Fibroblast of mammary gland (primary cell): ENCODE measurements at regions not wholly inside any gene's neighbourhood (a gene's known extent, or its start where the extent isn't known, plus 50 kb on each side); places are given as distances from the start of the nearest gene placed in this dataset.

Experiments
- DNase-seq: peaks from one replicate; pipeline ENCODE4 v3.0.0-alpha.2; 2010; ENCODE audit warnings: low read depth
- H3K4me3 ChIP-seq: 2 replicates; pipeline ENCODE4 v1.5.1; 2011; ENCODE audit warnings: low read depth, mild to moderate bottlenecking, low read length, moderate library complexity; ENCODE audit not compliant: control insufficient read depth
- TF ChIP-seq, protein P1 (sequence below): conservative IDR thresholded peaks from 2 replicates; pipeline ENCODE4 v1.5.1; 2011; ENCODE audit warnings: low read depth, low read length, inconsistent platforms; ENCODE audit not compliant: control insufficient read depth, insufficient read depth

DNA sequence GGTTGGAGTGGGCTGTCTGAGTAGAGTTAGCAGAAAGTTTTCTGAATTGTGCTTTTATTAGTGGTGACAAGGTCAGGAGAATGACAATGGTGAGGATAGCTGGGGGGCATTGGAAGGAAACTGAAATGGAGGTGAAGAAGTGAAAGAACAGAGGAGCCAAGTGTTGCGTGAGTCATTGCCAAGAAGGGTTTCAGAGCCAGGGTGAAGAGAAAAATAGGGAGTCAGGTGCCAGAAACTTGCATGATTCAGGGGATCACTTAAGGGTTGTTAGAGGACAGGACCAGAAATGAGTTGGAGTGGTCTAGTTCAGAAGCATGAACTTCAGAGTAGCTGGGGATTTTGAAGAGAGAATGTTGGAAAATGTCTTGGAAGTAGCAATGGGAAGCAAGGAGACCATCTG, 86.0 kb upstream of the GALNT15 start:
- peak; percentile 77 for DNase-seq
- H3K4me3 ChIP-seq = no peak overlapping the region
- TF ChIP-seq, protein P1, sequence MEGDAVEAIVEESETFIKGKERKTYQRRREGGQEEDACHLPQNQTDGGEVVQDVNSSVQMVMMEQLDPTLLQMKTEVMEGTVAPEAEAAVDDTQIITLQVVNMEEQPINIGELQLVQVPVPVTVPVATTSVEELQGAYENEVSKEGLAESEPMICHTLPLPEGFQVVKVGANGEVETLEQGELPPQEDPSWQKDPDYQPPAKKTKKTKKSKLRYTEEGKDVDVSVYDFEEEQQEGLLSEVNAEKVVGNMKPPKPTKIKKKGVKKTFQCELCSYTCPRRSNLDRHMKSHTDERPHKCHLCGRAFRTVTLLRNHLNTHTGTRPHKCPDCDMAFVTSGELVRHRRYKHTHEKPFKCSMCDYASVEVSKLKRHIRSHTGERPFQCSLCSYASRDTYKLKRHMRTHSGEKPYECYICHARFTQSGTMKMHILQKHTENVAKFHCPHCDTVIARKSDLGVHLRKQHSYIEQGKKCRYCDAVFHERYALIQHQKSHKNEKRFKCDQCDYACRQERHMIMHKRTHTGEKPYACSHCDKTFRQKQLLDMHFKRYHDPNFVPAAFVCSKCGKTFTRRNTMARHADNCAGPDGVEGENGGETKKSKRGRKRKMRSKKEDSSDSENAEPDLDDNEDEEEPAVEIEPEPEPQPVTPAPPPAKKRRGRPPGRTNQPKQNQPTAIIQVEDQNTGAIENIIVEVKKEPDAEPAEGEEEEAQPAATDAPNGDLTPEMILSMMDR = no peak

DNA sequence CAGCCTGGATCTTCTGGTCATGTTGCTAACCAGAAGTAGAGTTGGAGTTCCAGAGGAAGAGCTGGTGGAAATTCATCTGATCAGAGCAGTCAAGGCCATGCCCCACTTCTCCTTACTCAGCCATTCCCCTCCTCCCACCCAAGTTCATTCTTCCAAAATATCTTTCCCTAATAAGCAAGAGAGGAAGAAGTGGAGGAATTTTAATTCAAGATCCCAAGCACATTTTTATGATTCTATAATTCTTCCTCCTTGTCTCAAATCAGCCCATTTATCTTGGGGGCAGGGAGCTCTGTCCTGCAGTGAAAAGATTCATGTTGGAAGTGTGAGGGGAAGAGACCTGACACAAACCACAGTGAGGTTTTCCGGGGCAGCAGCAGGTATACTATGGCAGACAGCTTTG, 85.0 kb upstream of the GALNT15 start:
- DNase-seq = no peak
- H3K4me3 ChIP-seq = no peak overlapping the region
- TF ChIP-seq, protein P1 = no peak

DNA sequence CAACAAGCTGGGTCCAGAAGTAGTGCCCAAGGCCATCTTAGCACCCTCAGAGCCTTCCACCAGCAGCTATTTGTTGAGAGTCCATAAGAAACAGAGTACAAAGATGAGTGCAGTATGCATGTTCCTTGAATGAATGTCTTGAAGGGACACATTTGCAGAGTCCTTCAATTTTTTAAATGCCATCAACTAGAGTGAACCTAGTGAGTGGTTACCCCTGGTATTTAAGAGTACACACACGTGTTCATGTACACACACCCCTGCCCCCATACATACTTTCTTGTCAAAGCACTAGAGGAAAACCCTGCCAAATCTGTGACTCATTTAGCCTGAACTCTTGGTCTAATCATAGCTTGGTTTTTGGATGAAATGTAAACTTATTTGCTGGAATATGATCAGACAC, 84.5 kb upstream of the GALNT15 start:
- peak; percentile 99 for DNase-seq
- TF ChIP-seq, protein P1 = no peak
- H3K4me3 ChIP-seq = no peak overlapping the region

DNA sequence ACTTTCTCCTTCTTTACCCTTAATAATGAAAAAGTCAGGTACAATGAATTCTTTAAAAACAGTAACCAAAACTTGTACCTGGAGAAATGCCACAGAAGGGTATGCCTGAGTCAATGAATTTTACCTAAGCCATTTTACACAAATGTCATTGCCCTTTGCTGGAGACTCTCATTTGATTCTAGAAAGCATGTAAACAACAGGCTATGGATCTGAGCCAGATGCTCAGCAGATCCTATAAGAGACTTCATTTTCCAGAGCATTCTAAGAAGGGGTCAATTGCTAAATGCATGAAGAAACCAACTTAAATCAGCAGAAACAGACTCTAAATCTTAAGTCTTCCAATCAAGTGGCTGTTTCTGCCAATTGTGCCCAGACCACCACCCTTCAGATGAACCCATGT, 83.8 kb upstream of the GALNT15 start:
- TF ChIP-seq, protein P1 = no peak
- H3K4me3 ChIP-seq = no peak overlapping the region
- peak; percentile 34 for DNase-seq

DNA sequence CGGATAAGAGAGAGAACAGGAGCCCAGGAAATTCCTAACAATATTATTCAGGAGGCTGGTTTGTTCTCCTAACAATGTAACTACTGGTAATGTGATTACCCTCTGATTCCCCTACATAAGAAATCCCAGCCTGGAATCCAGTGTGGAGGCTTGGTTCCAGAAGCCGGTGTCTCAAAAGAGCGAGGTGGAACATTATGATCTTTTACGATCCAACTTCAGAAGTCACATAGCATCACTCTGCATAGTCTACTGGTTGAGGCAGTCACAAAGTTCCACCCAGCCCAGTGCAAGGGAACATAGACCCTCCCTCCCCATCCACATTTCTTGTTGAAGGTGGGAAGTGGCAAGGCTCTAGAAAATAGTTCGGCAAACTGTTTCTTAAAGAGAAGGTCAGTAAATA, 81.6 kb upstream of the GALNT15 start:
- DNase-seq = no peak
- TF ChIP-seq, protein P1 = no peak
- H3K4me3 ChIP-seq = no peak overlapping the region

DNA sequence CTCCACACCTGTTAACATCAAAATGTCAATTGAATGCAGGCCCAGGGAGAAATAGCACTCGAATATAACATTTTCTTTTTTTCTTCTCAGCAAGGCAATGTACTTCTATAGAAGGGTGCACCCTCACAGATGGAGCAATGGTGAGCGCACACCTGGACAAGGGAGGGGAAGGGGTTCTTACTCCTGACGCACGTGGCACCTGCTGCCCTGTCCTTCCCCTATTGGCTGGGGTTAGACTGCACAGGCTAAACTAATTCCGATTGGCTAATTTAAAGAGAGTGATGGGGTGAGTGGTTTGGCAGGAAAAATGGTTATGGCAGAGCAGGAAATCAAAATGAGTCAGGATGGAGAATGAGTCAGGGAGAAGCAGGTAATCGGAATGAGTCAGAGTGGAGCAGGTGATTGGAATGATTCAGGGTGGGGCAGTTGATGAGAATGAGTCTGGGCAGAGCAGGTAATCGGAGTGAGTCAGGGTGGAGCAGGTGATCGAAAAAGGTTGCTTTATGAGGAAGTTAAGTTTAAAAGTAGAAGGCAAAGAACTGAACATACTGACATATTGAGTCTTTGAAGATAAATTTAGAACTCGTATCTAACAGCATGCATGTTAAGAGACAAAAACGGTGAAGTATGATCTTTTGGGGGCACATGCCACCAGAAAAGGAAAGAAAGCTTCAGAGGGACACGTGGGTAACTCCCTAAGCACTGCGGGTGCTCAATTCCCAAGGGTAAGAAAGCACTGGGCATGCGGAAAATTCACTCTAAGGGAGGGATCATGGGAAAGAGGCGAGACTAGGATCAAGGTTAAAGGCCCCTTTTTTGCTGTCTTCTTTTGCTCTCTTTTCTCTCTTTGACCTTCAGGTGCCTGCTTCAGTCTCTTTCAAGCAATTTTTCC, 72.9 kb upstream of the GALNT15 start:
- DNase-seq = peak; percentile 69
- TF ChIP-seq, protein P1 = no peak
- H3K4me3 ChIP-seq = no peak overlapping the region

DNA sequence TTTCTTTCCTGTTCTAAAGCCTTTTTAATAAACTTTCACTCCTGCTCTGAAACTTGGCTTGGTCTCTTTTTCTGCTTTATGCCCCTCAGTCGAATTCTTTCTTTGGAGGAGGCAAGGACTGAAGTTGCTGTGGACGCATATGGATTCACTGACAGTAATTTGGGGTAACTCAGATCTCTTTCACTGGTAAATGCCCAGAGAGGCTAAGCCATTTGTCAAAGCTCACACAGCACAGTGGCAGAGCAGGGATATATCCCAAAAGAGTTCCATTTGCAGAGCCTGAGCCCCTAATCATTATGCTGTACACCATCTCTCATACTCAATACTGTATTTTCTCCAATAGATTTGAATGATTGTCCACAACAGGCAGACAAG, 72.3 kb upstream of the GALNT15 start:
- DNase-seq = no peak
- H3K4me3 ChIP-seq = no peak overlapping the region
- TF ChIP-seq, protein P1 = no peak
